ENCODE measurements at regions not wholly inside any gene's neighbourhood (a gene's known extent, or its start where the extent isn't known, plus 50 kb on each side); places are given as distances from the start of the nearest gene placed in this dataset.

GRCh38 chr2:34153484-34153883, 554.4 kb upstream of the FAM98A start:
- TF ChIP-seq CTCF (IDR thresholded peaks at IDR 0.05; ENCODE audit: poor library complexity, severe bottlenecking) (no peak), RAD21 (conservative IDR thresholded peaks at IDR 0.05) (no peak), EP300 (conservative IDR thresholded peaks at IDR 0.05; ENCODE audit: poor library complexity, severe bottlenecking) (no peak), EZH2 (IDR thresholded peaks at IDR 0.05; ENCODE audit: borderline replicate concordance, insufficient read depth, low read length, poor library complexity, severe bottlenecking) (no peak), TAF1 (IDR thresholded peaks at IDR 0.05; ENCODE audit: low read depth) (no peak), POLR2AphosphoS5 (IDR thresholded peaks at IDR 0.05) (no peak), REST (IDR thresholded peaks at IDR 0.05; ENCODE audit: borderline replicate concordance) (no peak), SMC3 (conservative IDR thresholded peaks at IDR 0.05; ENCODE audit: poor library complexity) (no peak)
